Upper lobe of left lung (tissue), 4 donors: ENCODE measurements at regions not wholly inside any gene's neighbourhood (a gene's known extent, or its start where the extent isn't known, plus 50 kb on each side); places are given as distances from the start of the nearest gene placed in this dataset.

Experiments
- EP300 ChIP-seq, 4 donors: sonication (generic); formaldehyde crosslinking; IDR thresholded peaks; one replicate each; pipeline ENCODE4 v1.5.1; 2017; ENCODE audit warnings: antibody characterized with exemption in 4 of 4, control low read depth in 2 of 4
- POLR2A ChIP-seq, 4 donors: fragments of 450-650 bp; IDR thresholded peaks; one replicate each; pipeline ENCODE4 v1.5.1; 2016 to 2017; ENCODE audit warnings: antibody characterized with exemption in 4 of 4, mild to moderate bottlenecking in 2 of 4
- POLR2AphosphoS5 ChIP-seq, 2 donors: sonication (generic); formaldehyde crosslinking; IDR thresholded peaks; one replicate each; pipeline ENCODE4 v1.5.1; 2017; ENCODE audit warnings: antibody characterized with exemption in 2 of 2
- TF ChIP-seq, protein P1 (sequence below), 6 experiments: fragments of 450-650 bp in 4 of 6; fragments of 200-600 bp in 2 of 6; sonication (generic) in 2 of 6; IDR thresholded peaks; one replicate each; pipeline ENCODE4 v1.5.1; 2016 to 2019; ENCODE audit warnings: antibody characterized with exemption in 6 of 6

DNA sequence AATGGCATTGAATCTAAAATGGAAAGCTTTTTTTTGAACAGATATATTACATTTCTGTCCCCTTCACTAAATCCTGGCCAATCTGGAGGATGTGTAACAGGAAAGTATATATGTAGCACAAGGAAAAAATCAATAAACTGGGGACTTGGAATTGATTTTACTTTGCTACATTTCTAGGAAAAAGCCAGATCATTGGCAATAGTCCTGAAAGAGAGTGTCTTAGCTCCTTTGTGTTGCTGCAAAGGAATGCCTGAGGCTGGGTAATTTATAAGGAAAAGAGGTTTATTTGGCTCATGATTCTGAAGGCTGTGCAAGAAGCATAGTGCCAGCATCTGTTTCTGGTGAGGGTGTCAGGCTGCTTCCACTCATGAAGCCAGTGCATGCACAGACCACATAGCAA lies 574.9 kb downstream of the HTR1B start:
- TF ChIP-seq POLR2A (IDR thresholded peaks at IDR 0.05) (no peak), POLR2AphosphoS5 (IDR thresholded peaks at IDR 0.05) (no peak), EP300 (IDR thresholded peaks at IDR 0.05) (no peak)
- TF ChIP-seq, protein P1, sequence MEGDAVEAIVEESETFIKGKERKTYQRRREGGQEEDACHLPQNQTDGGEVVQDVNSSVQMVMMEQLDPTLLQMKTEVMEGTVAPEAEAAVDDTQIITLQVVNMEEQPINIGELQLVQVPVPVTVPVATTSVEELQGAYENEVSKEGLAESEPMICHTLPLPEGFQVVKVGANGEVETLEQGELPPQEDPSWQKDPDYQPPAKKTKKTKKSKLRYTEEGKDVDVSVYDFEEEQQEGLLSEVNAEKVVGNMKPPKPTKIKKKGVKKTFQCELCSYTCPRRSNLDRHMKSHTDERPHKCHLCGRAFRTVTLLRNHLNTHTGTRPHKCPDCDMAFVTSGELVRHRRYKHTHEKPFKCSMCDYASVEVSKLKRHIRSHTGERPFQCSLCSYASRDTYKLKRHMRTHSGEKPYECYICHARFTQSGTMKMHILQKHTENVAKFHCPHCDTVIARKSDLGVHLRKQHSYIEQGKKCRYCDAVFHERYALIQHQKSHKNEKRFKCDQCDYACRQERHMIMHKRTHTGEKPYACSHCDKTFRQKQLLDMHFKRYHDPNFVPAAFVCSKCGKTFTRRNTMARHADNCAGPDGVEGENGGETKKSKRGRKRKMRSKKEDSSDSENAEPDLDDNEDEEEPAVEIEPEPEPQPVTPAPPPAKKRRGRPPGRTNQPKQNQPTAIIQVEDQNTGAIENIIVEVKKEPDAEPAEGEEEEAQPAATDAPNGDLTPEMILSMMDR (IDR thresholded peaks at IDR 0.05), result no peak
